ENCODE measurements at regions not wholly inside any gene's neighbourhood (a gene's known extent, or its start where the extent isn't known, plus 50 kb on each side); places are given as distances from the start of the nearest gene placed in this dataset.

DNA sequence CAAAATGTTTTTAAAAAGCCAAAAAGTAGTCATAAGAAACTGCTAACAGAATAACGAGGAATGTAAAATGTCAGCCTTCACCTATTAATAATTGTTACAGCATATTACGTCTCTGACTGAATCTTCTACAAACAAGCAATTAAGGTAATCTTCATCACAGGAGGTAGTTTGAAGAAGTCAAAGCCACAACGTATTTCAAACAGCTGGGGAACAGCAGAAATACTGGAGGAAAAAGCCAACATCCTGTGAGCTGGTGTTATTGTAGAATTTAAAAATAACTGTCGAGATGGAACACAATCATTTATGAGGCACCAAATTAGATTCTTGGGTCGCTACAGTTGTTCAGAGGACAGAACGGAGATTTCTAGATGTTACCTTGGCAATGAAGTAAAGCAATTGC is 450.5 kb downstream of the AGTPBP1 start:
- Histone ChIP-seq H3K9ac (ENCODE audit: low read length in 3 of 3) (no peak overlapping the region), H3K27me3 (ENCODE audit: control insufficient read depth, insufficient read depth, low read length) (no peaks in the 10 kb centered on the region), H3K36me3 (ENCODE audit: control insufficient read depth in 2 of 3, insufficient read depth in 3 of 3, low read length in 3 of 3) (no peaks in the 10 kb centered on the region), H3K4me3 (ENCODE audit: low read length in 3 of 3) (no peak overlapping the region), H3K27ac (ENCODE audit: low read depth in 2 of 2, low read length in 2 of 2) (no peak overlapping the region), H3K9me3 (ENCODE audit: control insufficient read depth in 2 of 3, insufficient read depth in 1 of 3, low read length in 3 of 3) (no peaks in the 10 kb centered on the region), H3K4me1 (ENCODE audit: control insufficient read depth in 2 of 3, insufficient read depth in 2 of 3, low read depth in 1 of 3, low read length in 3 of 3) (no peaks in the 10 kb centered on the region)
- intact Hi-C loops (cut with DNase I) = no loop called here
- DNase-seq (no peak), FAIRE-seq (no peak)
- TF ChIP-seq CTCF (IDR thresholded peaks at IDR 0.05; ENCODE audit: borderline replicate concordance, extremely low read depth, insufficient read depth) = no peak

DNA sequence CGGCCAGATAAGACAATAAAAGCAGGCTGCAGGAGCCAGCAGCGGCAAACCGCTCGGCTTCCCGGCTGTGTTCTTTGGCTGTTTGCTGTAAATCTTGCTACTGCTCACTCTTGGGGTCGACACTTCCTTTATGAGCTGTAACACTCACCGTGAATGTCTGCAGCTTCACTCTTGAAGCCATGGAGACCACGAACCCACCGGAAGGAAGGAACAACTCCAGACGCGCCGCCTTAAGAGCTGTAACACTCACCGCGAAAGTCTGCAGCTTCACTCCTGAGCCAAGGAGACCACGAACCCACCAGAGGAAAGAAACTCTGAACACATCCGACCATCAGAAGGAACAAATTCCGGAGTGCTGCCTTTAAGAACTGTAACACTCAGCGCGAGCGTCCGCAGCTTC is 451.7 kb downstream of the AGTPBP1 start:
- no peak overlapping the region for H3K9ac ChIP-seq (ENCODE audit: low read length in 3 of 3)
- H3K9me3 ChIP-seq (ENCODE audit: control insufficient read depth in 2 of 3, insufficient read depth in 1 of 3, low read length in 3 of 3) = no peaks in the 10 kb centered on the region
- no peak overlapping the region for H3K4me3 ChIP-seq (ENCODE audit: low read length in 3 of 3)
- H3K36me3 ChIP-seq (ENCODE audit: control insufficient read depth in 2 of 3, insufficient read depth in 3 of 3, low read length in 3 of 3) = no peaks in the 10 kb centered on the region
- DNase-seq (peak in 1 of 5 donors; percentile 17), FAIRE-seq (no peak)
- no peaks in the 10 kb centered on the region for H3K27me3 ChIP-seq (ENCODE audit: control insufficient read depth, insufficient read depth, low read length)
- TF ChIP-seq CTCF (IDR thresholded peaks at IDR 0.05; ENCODE audit: borderline replicate concordance, extremely low read depth, insufficient read depth) = no peak
- H3K4me1 ChIP-seq (ENCODE audit: control insufficient read depth in 2 of 3, insufficient read depth in 2 of 3, low read depth in 1 of 3, low read length in 3 of 3) = no peaks in the 10 kb centered on the region
- intact Hi-C loops (cut with DNase I) = no loop called here
- no peak overlapping the region for H3K27ac ChIP-seq (ENCODE audit: low read depth in 2 of 2, low read length in 2 of 2)

DNA sequence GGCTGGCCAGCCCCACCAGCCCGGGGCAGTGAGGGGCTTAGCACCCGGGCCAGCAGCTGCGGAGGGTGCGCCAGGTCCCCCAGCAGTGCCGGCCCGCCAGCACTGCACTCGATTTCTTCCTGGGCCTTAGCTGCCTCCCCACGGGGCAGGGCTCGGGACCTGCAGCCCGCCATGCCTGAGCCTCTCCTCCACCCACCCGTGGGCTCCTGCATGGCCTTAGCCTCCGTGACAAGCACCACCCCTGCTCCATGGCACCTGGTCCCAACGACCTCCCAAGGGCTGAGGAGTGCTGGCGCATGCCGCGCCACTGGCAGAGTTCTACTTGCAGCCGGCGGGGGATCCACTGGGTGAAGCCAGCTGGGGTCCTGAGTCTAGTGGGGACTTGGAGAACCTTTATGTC is 452.6 kb downstream of the AGTPBP1 start:
- Histone ChIP-seq H3K27ac (ENCODE audit: low read depth in 2 of 2, low read length in 2 of 2) (no peak overlapping the region), H3K36me3 (ENCODE audit: control insufficient read depth in 2 of 3, insufficient read depth in 3 of 3, low read length in 3 of 3) (no peaks in the 10 kb centered on the region), H3K9me3 (ENCODE audit: control insufficient read depth in 2 of 3, insufficient read depth in 1 of 3, low read length in 3 of 3) (no peaks in the 10 kb centered on the region), H3K4me3 (ENCODE audit: low read length in 3 of 3) (no peak overlapping the region), H3K9ac (ENCODE audit: low read length in 3 of 3) (no peak overlapping the region), H3K27me3 (ENCODE audit: control insufficient read depth, insufficient read depth, low read length) (no peaks in the 10 kb centered on the region), H3K4me1 (ENCODE audit: control insufficient read depth in 2 of 3, insufficient read depth in 2 of 3, low read depth in 1 of 3, low read length in 3 of 3) (no peaks in the 10 kb centered on the region)
- no peak for DNase-seq
- intact Hi-C loops (cut with DNase I) = no loop called here
- FAIRE-seq = no peak
- TF ChIP-seq CTCF (IDR thresholded peaks at IDR 0.05; ENCODE audit: borderline replicate concordance, extremely low read depth, insufficient read depth) = no peak

- Histone ChIP-seq H3K4me1 (ENCODE audit: control insufficient read depth in 2 of 3, insufficient read depth in 2 of 3, low read depth in 1 of 3, low read length in 3 of 3) (no peaks in the 10 kb centered on the region), H3K9ac (ENCODE audit: low read length in 3 of 3) (no peak overlapping the region), H3K36me3 (ENCODE audit: control insufficient read depth in 2 of 3, insufficient read depth in 3 of 3, low read length in 3 of 3) (no peaks in the 10 kb centered on the region), H3K27ac (ENCODE audit: low read depth in 2 of 2, low read length in 2 of 2) (no peak overlapping the region), H3K9me3 (ENCODE audit: control insufficient read depth in 2 of 3, insufficient read depth in 1 of 3, low read length in 3 of 3) (no peaks in the 10 kb centered on the region), H3K4me3 (ENCODE audit: low read length in 3 of 3) (no peak overlapping the region), H3K27me3 (ENCODE audit: control insufficient read depth, insufficient read depth, low read length) (no peaks in the 10 kb centered on the region)
- DNase-seq = no peak
- FAIRE-seq = no peak
- intact Hi-C loops (cut with DNase I) = no loop called here
- TF ChIP-seq CTCF (IDR thresholded peaks at IDR 0.05; ENCODE audit: borderline replicate concordance, extremely low read depth, insufficient read depth) = no peak
Measured at GRCh38 chr9:85283421-85283820, 458.3 kb downstream of the AGTPBP1 start.
